SK-N-SH (cell line): ENCODE measurements at regions not wholly inside any gene's neighbourhood (a gene's known extent, or its start where the extent isn't known, plus 50 kb on each side); places are given as distances from the start of the nearest gene placed in this dataset.

Source experiments
- CTCF ChIA-PET: fragments of 300-600, 350-600 bp; formaldehyde crosslinking; extraction: SDS; loops from one replicate; lab custom pipeline; 2021; lab: Yijun Ruan, JAX
- POLR2A ChIA-PET: fragments of 350-600 bp; sonication (Branson Sonifier 250); formaldehyde crosslinking; extraction: SDS; loops from one replicate; lab custom pipeline; 2020; ENCODE audit warnings: antibody characterized with exemption, inconsistent platforms; lab: Yijun Ruan, JAX
- DNase-seq: peaks from one replicate; pipeline ENCODE4 v3.0.0; 2012
- H2AFZ ChIP-seq: fragments of 200-600 bp; sonication (generic); 2 replicates; pipeline ENCODE4 v1.8.1; 2016; ENCODE audit warnings: antibody characterized with exemption, mild to moderate bottlenecking, low read depth
- H3F3A ChIP-seq: fragments of 200-600 bp; sonication (generic); replicated peaks from 2 replicates; pipeline ENCODE3; 2016; ENCODE audit warnings: antibody characterized with exemption, mild to moderate bottlenecking; ENCODE audit not compliant: insufficient read depth
- H3K27ac ChIP-seq, 2 experiments: fragments of 200-500 bp in 1 of 2; fragments of 200-600 bp in 1 of 2; sonication (Bioruptor generic) in 1 of 2; sonication (generic), shearing (Covaris generic) in 1 of 2; 2 replicates each; pipeline versions ENCODE4 v1.5.1 to v1.6.1; 2014 to 2016; ENCODE audit warnings: low read depth in 2 of 2, inconsistent platforms in 1 of 2, low read length in 1 of 2, mild to moderate bottlenecking in 1 of 2, mixed read lengths in 1 of 2
- H3K27me3 ChIP-seq: fragments of 200-600 bp; sonication (generic), shearing (Covaris generic); 2 replicates; pipeline ENCODE4 v1.6.1; 2016; ENCODE audit warnings: mixed run types; ENCODE audit not compliant: insufficient read depth
- H3K36me3 ChIP-seq, 2 experiments: fragments of 200-500 bp in 1 of 2; fragments of 200-600 bp in 1 of 2; sonication (Bioruptor generic) in 1 of 2; sonication (generic) in 1 of 2; replicated peaks in 1 of 2; 2 replicates each; pipeline versions ENCODE3 to v1.5.1; 2014 to 2016; ENCODE audit warnings: low read length in 1 of 2, mild to moderate bottlenecking in 1 of 2; ENCODE audit not compliant: insufficient read depth in 2 of 2, control insufficient read depth in 1 of 2
- H3K4me1 ChIP-seq, 2 experiments: fragments of 200-500 bp in 1 of 2; fragments of 200-600 bp in 1 of 2; sonication (Bioruptor generic) in 1 of 2; sonication (generic), shearing (Covaris generic) in 1 of 2; 2 replicates each; pipeline versions ENCODE4 v1.5.1 to v1.6.1; 2014 to 2016; ENCODE audit warnings: low read depth in 1 of 2, low read length in 1 of 2, mixed run types in 1 of 2; ENCODE audit not compliant: insufficient read depth in 2 of 2, control insufficient read depth in 1 of 2
- H3K4me2 ChIP-seq: fragments of 200-600 bp; sonication (generic), shearing (Covaris generic); 2 replicates; pipeline ENCODE4 v1.6.1; 2017; ENCODE audit warnings: mixed run types
- H3K4me3 ChIP-seq, 2 experiments: fragments of 200-500 bp in 1 of 2; fragments of 200-600 bp in 1 of 2; sonication (Bioruptor generic) in 1 of 2; sonication (generic), shearing (Covaris generic) in 1 of 2; 2 replicates each; pipeline versions ENCODE4 v1.5.1 to v1.8.1; 2014 to 2016; ENCODE audit warnings: low read depth in 2 of 2, inconsistent platforms in 1 of 2, low read length in 1 of 2, mild to moderate bottlenecking in 1 of 2, mixed read lengths in 1 of 2, moderate library complexity in 1 of 2
- H3K79me2 ChIP-seq: fragments of 200-600 bp; sonication (generic); 2 replicates; pipeline ENCODE4 v1.8.1; 2017; ENCODE audit warnings: mild to moderate bottlenecking; ENCODE audit not compliant: insufficient read depth
- H3K9ac ChIP-seq: fragments of 200-600 bp; sonication (generic); 2 replicates; pipeline ENCODE4 v1.6.1; 2017; ENCODE audit warnings: mixed run types
- H3K9me2 ChIP-seq: fragments of 200-600 bp; sonication (generic); 2 replicates; pipeline ENCODE4 v1.6.1; 2017; ENCODE audit warnings: mixed run types
- H3K9me3 ChIP-seq: fragments of 200-600 bp; sonication (generic); 2 replicates; pipeline ENCODE4 v1.6.1; 2017; ENCODE audit warnings: mixed run types, mild to moderate bottlenecking, moderate library complexity
- H4K20me1 ChIP-seq: fragments of 200-600 bp; sonication (generic); 2 replicates; pipeline ENCODE4 v1.6.1; 2017; ENCODE audit warnings: mild to moderate bottlenecking, mixed run types; ENCODE audit not compliant: insufficient read depth
- CHD2 ChIP-seq: fragments of 150-350 bp; IDR thresholded peaks from 2 replicates; pipeline ENCODE4 v1.6.1; 2018; ENCODE audit warnings: low read length; ENCODE audit not compliant: partially characterized antibody
- EP300 ChIP-seq, 2 experiments: IDR thresholded peaks; 2 replicates each; pipeline versions ENCODE4 v1.4.0 to v1.6.1; 2012; ENCODE audit warnings: borderline replicate concordance in 1 of 2, low read depth in 1 of 2, low read length in 1 of 2
- FOXJ3 ChIP-seq: sonication (generic); formaldehyde crosslinking; IDR thresholded peaks from 2 replicates; pipeline ENCODE4 v1.5.1; 2020; ENCODE audit warnings: mild to moderate bottlenecking, missing genetic modification reagents
- JUND ChIP-seq: IDR thresholded peaks from 2 replicates; pipeline ENCODE4 v1.4.0; 2012
- MEF2A ChIP-seq: IDR thresholded peaks from 2 replicates; pipeline ENCODE4 v1.4.0; 2012; ENCODE audit warnings: low read depth, borderline replicate concordance
- MXI1 ChIP-seq: IDR thresholded peaks from 2 replicates; pipeline ENCODE4 v1.6.1; 2012; ENCODE audit warnings: mild to moderate bottlenecking, low read depth, low read length, improper control_type of control experiment
- NRF1 ChIP-seq: IDR thresholded peaks from 2 replicates; pipeline ENCODE4 v1.6.1; 2012; ENCODE audit warnings: low read depth, mild to moderate bottlenecking, low read length
- POLR2AphosphoS5 ChIP-seq: IDR thresholded peaks from 2 replicates; pipeline ENCODE4 v1.6.1; 2012; ENCODE audit warnings: low read depth, low read length
- RAD21 ChIP-seq: IDR thresholded peaks from 2 replicates; pipeline ENCODE4 v1.6.1; 2012; ENCODE audit warnings: mild to moderate bottlenecking, low read length
- SMC3 ChIP-seq: IDR thresholded peaks from 2 replicates; pipeline ENCODE4 v1.6.1; 2012; ENCODE audit warnings: low read depth, low read length, improper control_type of control experiment
- TAF1 ChIP-seq: IDR thresholded peaks from 2 replicates; pipeline ENCODE4 v1.6.1; 2012; ENCODE audit warnings: low read depth, mild to moderate bottlenecking, low read length, moderate library complexity, borderline replicate concordance
- TCF12 ChIP-seq: IDR thresholded peaks from 2 replicates; pipeline ENCODE4 v1.4.0; 2012
- TEAD4 ChIP-seq: IDR thresholded peaks from 2 replicates; pipeline ENCODE4 v1.4.0; 2012; ENCODE audit warnings: mild to moderate bottlenecking, borderline replicate concordance; ENCODE audit not compliant: insufficient read depth
- YY1 ChIP-seq: IDR thresholded peaks from 2 replicates; pipeline ENCODE4 v1.4.0; 2012; ENCODE audit warnings: low read depth, mild to moderate bottlenecking
- WGBS: methylation state at CpG from one replicate; pipeline ENCODE4 v1.1.6; 2017; ENCODE audit warnings: low lambda C conversion rate; 5-methylcytosine and 5-hydroxymethylcytosine counted together
- TF ChIP-seq, protein P1 (sequence below): IDR thresholded peaks from 2 replicates; pipeline ENCODE4 v1.4.0; 2012; ENCODE audit warnings: low read depth
- TF ChIP-seq, protein P2 (sequence below): fragments of 200-600 bp; sonication (generic); IDR thresholded peaks from 2 replicates; pipeline ENCODE4 v1.6.1; 2017; ENCODE audit warnings: antibody characterized with exemption, mild to moderate bottlenecking, moderate library complexity
- TF ChIP-seq, protein P3 (sequence below): IDR thresholded peaks from 2 replicates; pipeline ENCODE4 v1.4.0; 2012; ENCODE audit warnings: low read depth, borderline replicate concordance
- TF ChIP-seq, protein P4 (sequence below): IDR thresholded peaks from 2 replicates; pipeline ENCODE4 v1.4.0; 2012; ENCODE audit warnings: low read depth, borderline replicate concordance

DNA sequence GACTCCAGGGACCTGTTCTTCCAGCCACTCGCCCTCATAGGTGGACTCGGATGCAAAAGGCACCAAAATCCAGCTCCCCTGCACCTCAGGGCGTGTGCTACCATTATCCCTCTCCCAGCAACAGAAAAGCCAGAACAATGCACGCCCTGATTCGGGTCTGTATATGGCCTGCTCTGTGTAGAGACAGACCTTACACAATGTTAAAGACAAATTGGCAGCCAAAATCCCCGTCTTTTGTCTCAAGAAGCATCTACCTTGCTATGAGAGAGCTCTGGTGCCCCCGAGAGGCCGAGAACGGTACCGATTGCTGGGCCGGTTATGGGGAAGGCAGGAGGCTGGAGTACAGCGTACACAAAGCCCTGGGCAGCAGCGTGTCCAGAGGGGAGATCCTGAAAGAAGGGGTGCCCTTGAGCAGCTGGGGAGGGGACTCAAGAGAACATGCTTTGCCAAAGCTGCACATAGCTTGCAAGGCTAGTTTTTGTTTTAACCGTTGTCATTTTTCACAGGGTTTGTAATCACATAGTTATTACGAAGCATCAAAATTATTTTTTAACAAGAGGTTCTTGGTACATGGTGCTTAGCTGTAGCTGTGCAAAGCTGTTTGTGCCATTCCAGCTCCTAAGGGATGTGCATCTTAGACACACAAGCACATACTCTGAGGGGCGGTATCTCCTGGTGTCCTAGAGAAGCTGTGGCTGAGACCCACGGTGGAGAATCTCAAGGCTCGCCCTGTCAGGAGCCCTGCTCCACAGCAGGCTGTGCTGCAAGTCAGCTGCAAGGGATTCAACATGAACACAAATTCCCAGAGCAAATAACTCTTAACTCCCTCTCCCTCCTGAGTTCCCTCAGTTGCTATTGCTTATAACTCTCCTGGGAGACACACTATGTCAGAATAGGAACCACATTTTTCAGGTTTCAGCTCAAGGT, 461.5 kb upstream of the PPP2R3A start:
- peak; percentile 68 for DNase-seq

More for the DNA sequence above, 461.5 kb upstream of the PPP2R3A start:
- H3K4me1 ChIP-seq, result no peaks in the 10 kb centered on the region
- no peaks in the 10 kb centered on the region for H3K9me3 ChIP-seq
- ChIA-PET CTCF (interaction anchor here (0.6 to 4.0 kb wide), 26 partner anchors 9 to 912 kb away, joined by 3 to 103 read pairs (median 3); partner anchors contain the start of genes EPHB1 and KY), POLR2A (no interaction called here)
- 25% methylated on average over 17 of the region's 18 CpGs for WGBS
- no peaks in the 10 kb centered on the region for H3K36me3 ChIP-seq
- H4K20me1 ChIP-seq, result no peaks in the 10 kb centered on the region
- no peak overlapping the region for H3K4me2 ChIP-seq
- H3K9ac ChIP-seq, result no peak overlapping the region
- no peak overlapping the region for H3K27ac ChIP-seq
- TF ChIP-seq RAD21, result peak; percentile 83
- no peak for TF ChIP-seq FOXJ3 (CRISPR knock-in tag)
- no peak for TF ChIP-seq TEAD4
- no peak for TF ChIP-seq MXI1
- TF ChIP-seq, protein P1, sequence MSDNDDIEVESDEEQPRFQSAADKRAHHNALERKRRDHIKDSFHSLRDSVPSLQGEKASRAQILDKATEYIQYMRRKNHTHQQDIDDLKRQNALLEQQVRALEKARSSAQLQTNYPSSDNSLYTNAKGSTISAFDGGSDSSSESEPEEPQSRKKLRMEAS, result no peak
- TF ChIP-seq, protein P2, sequence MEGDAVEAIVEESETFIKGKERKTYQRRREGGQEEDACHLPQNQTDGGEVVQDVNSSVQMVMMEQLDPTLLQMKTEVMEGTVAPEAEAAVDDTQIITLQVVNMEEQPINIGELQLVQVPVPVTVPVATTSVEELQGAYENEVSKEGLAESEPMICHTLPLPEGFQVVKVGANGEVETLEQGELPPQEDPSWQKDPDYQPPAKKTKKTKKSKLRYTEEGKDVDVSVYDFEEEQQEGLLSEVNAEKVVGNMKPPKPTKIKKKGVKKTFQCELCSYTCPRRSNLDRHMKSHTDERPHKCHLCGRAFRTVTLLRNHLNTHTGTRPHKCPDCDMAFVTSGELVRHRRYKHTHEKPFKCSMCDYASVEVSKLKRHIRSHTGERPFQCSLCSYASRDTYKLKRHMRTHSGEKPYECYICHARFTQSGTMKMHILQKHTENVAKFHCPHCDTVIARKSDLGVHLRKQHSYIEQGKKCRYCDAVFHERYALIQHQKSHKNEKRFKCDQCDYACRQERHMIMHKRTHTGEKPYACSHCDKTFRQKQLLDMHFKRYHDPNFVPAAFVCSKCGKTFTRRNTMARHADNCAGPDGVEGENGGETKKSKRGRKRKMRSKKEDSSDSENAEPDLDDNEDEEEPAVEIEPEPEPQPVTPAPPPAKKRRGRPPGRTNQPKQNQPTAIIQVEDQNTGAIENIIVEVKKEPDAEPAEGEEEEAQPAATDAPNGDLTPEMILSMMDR, result peak; percentile 72
- TF ChIP-seq JUND, result no peak
- TF ChIP-seq TCF12, result no peak
- TF ChIP-seq, protein P3, sequence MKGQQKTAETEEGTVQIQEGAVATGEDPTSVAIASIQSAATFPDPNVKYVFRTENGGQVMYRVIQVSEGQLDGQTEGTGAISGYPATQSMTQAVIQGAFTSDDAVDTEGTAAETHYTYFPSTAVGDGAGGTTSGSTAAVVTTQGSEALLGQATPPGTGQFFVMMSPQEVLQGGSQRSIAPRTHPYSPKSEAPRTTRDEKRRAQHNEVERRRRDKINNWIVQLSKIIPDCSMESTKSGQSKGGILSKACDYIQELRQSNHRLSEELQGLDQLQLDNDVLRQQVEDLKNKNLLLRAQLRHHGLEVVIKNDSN, result no peak
- no peak for TF ChIP-seq CHD2
- no peak for TF ChIP-seq TAF1
- TF ChIP-seq, protein P4, sequence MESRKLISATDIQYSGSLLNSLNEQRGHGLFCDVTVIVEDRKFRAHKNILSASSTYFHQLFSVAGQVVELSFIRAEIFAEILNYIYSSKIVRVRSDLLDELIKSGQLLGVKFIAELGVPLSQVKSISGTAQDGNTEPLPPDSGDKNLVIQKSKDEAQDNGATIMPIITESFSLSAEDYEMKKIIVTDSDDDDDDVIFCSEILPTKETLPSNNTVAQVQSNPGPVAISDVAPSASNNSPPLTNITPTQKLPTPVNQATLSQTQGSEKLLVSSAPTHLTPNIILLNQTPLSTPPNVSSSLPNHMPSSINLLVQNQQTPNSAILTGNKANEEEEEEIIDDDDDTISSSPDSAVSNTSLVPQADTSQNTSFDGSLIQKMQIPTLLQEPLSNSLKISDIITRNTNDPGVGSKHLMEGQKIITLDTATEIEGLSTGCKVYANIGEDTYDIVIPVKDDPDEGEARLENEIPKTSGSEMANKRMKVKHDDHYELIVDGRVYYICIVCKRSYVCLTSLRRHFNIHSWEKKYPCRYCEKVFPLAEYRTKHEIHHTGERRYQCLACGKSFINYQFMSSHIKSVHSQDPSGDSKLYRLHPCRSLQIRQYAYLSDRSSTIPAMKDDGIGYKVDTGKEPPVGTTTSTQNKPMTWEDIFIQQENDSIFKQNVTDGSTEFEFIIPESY, result no peak
- peak; percentile 66 for TF ChIP-seq SMC3
- TF ChIP-seq NRF1, result no peak
- TF ChIP-seq MEF2A, result no peak
- TF ChIP-seq POLR2AphosphoS5, result no peak
- no peak for TF ChIP-seq EP300 (IDR thresholded peaks at IDR 0.05; ENCODE audit: borderline replicate concordance in 1 of 2, low read depth in 1 of 2, low read length in 1 of 2)
- TF ChIP-seq YY1, result no peak
- TF ChIP-seq, all 33 proteins: peak for 3
- H3K4me3 ChIP-seq, result no peak overlapping the region; a peak in 1 of 4 replicates
- H3K79me2 ChIP-seq, result no peaks in the 10 kb centered on the region
- H2AFZ ChIP-seq, result no peak overlapping the region
- no peaks in the 10 kb centered on the region for H3K27me3 ChIP-seq
- no peaks in the 10 kb centered on the region for H3K9me2 ChIP-seq
- no peaks in the 10 kb centered on the region for H3F3A ChIP-seq
